Heart left ventricle (tissue), 16 donors: ENCODE measurements at regions not wholly inside any gene's neighbourhood (a gene's known extent, or its start where the extent isn't known, plus 50 kb on each side); places are given as distances from the start of the nearest gene placed in this dataset.

Source experiments
- ATAC-seq, 4 donors: fragments of 200-7000 bp; cut with Tn5 transposase; one replicate each; pipeline ENCODE4 v1.9.1; 2020 to 2022; ENCODE audit warnings: moderate library complexity in 4 of 4, mild to moderate bottlenecking in 3 of 4, moderate number of reproducible peaks in 1 of 4
- DNase-seq, 5 donors: peaks; one replicate each; pipeline ENCODE4 v3.0.0-alpha.2; 2020
- H3K27ac ChIP-seq, 12 donors: fragments of 200-600 bp; sonication (generic) in 4 of 12; one replicate each; pipeline versions ENCODE4 v1.5.0 to v1.8.0; 2016 to 2022; ENCODE audit warnings: mild to moderate bottlenecking in 2 of 12
- H3K27me3 ChIP-seq, 9 donors: fragments of 200-600 bp; sonication (generic) in 2 of 9; one replicate each; pipeline versions ENCODE4 v1.5.1 to v1.8.0; 2016 to 2022; ENCODE audit warnings: mild to moderate bottlenecking in 3 of 9
- H3K36me3 ChIP-seq, 9 donors: fragments of 200-600 bp; sonication (generic) in 2 of 9; one replicate each; pipeline versions ENCODE4 v1.5.0 to v1.8.0; 2018 to 2022; ENCODE audit warnings: mild to moderate bottlenecking in 2 of 9
- H3K4me1 ChIP-seq, 12 donors: fragments of 200-600 bp; sonication (generic) in 4 of 12; one replicate each; pipeline versions ENCODE4 v1.5.0 to v1.8.0; 2016 to 2022; ENCODE audit warnings: mild to moderate bottlenecking in 3 of 12
- H3K4me3 ChIP-seq, 12 donors: fragments of 200-600 bp; sonication (generic) in 4 of 12; one replicate each; pipeline versions ENCODE4 v1.5.0 to v1.8.0; 2017 to 2022; ENCODE audit warnings: mild to moderate bottlenecking in 9 of 12, moderate library complexity in 4 of 12
- H3K9me3 ChIP-seq, 12 donors: fragments of 200-600 bp; sonication (generic) in 4 of 12; one replicate each; pipeline versions ENCODE4 v1.5.0 to v1.8.0; 2016 to 2022; ENCODE audit warnings: mild to moderate bottlenecking in 1 of 12
- POLR2A ChIP-seq, 2 donors: fragments of 450-650 bp; IDR thresholded peaks; one replicate each; pipeline ENCODE4 v1.6.1; 2017; ENCODE audit warnings: antibody characterized with exemption in 2 of 2, mild to moderate bottlenecking in 2 of 2, moderate library complexity in 2 of 2
- WGBS, 4 donors: extraction: QIAGEN DNeasy Blood & Tissue Kit in 2 of 4; methylation state at CpG; one replicate each; pipeline versions ENCODE4 v1.1.5 to v1.1.7; 2013 to 2018; 5-methylcytosine and 5-hydroxymethylcytosine counted together
- intact Hi-C, 10 donors: fragments of 100-400 bp; cut with DNase I; formaldehyde crosslinking; loops; one replicate each; pipeline versions ENCODE4 v1.11.1 to v1.14.2; 2022
- TF ChIP-seq, protein P1 (sequence below), 12 donors: fragments of 200-600 bp; sonication (generic) in 4 of 12; IDR thresholded peaks; one replicate each; pipeline versions ENCODE4 v1.5.0 to v1.8.0; 2018 to 2022; ENCODE audit warnings: antibody characterized with exemption in 12 of 12, mild to moderate bottlenecking in 5 of 12
- donor health status: ischemic (EF 13 %, LVEDD 7.1; RV severe dilation, severe dysfunction).
- donor health status: healthy with polysubstance abuse.
- donor health status: DM: no; HTN: yes; CAD: no.
- donor health status: DM: no; HTN: no; CAD: no.
- donor health status: ischemic (EF 25% LVEDD 6.9; RV normal size, moderate dysfunction).
- donor health status: ischemic (EF 25% LVEDD 5.7; RV mildly dilated, moderate dysfunction).
- donor health status: healthy.
- donor health status: DM: yes; HTN: yes; CAD: no.
- donor health status: ischemic (EF 35%, LVEDD 5.7; RV mildly dilated, moderate dysfunction).
- donor health status: nonischemic (EF 11% LVEDD 7.7; RV severe dilation, severe dysfunction).
- donor health status: DM: yes; HTN: yes; CAD: no.
- donor health status: PGD.
- donor health status: ischemic (EF 29% LVEDD 5.4; RV normal size, mild dysfunction).
- donor health status: nonischemic (EF 23%, LVEDD 6.1; RV moderate dilation, normal function).

DNA sequence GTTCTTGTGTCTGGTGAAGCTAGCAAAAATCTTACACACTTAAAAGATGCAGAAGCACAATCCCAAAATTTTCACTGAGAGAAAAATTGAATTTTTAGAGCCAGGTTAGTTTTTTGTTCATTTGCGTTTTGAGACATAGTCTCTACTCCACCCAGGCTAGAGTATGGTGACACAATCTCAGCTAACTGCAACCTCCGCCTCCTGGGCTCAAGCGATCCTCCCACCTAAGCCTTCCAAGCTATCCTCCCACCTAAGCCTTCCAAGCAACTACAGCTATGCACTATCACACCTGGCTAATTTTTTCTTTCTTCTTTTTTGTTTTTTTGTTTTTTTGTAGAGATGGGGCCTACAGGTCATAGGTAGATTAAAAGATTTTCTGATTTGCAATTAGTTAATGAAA, 113.1 kb upstream of the RAB6C start:
- H3K36me3 ChIP-seq: no peaks in the 10 kb centered on the region
- DNase-seq (no peak), ATAC-seq (no peak)
- WGBS, 4 donors: 95% methylated on average over 3 of the region's 3 CpGs
- no peaks in the 10 kb centered on the region for H3K4me1 ChIP-seq
- H3K4me3 ChIP-seq: no peak overlapping the region
- H3K27ac ChIP-seq: no peak overlapping the region
- H3K27me3 ChIP-seq: no peaks in the 10 kb centered on the region
- H3K9me3 ChIP-seq: no peaks in the 10 kb centered on the region
- intact Hi-C loops: loop anchor here in 1 of 10 donors (5.0 kb wide), 1 partner anchor 56 kb away; no protein-coding TSS in a partner anchor
- TF ChIP-seq, protein P1, sequence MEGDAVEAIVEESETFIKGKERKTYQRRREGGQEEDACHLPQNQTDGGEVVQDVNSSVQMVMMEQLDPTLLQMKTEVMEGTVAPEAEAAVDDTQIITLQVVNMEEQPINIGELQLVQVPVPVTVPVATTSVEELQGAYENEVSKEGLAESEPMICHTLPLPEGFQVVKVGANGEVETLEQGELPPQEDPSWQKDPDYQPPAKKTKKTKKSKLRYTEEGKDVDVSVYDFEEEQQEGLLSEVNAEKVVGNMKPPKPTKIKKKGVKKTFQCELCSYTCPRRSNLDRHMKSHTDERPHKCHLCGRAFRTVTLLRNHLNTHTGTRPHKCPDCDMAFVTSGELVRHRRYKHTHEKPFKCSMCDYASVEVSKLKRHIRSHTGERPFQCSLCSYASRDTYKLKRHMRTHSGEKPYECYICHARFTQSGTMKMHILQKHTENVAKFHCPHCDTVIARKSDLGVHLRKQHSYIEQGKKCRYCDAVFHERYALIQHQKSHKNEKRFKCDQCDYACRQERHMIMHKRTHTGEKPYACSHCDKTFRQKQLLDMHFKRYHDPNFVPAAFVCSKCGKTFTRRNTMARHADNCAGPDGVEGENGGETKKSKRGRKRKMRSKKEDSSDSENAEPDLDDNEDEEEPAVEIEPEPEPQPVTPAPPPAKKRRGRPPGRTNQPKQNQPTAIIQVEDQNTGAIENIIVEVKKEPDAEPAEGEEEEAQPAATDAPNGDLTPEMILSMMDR (IDR thresholded peaks at IDR 0.05): no peak
- TF ChIP-seq POLR2A (IDR thresholded peaks at IDR 0.05): no peak

DNA sequence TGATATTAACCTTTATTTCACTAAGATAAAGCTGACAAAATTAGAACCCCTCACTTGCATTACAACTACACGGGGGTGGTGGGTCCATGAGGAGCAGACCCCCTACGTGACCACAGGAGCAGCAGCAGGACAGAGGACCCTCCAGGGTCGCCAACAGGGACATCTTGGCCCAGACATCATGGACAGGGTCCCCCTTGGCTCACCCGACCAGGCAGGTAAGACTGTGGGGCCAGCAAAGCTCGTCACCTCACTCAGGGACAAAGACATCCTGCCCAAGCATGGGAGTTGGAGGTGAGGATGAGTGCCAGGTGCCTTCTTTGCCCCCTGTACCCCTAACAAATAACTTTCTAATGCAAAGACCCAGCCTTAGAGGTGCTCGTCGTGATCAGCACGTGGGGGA, 111.3 kb upstream of the RAB6C start:
- Histone ChIP-seq H3K9me3 (no peaks in the 10 kb centered on the region), H3K4me1 (no peaks in the 10 kb centered on the region), H3K27me3 (no peaks in the 10 kb centered on the region), H3K36me3 (no peaks in the 10 kb centered on the region), H3K4me3 (no peak overlapping the region), H3K27ac (no peak overlapping the region)
- DNase-seq: no peak
- ATAC-seq: no peak
- 72 to 90% (median 82%) methylated on average over 8 of the region's 8 CpGs for WGBS, 4 donors
- intact Hi-C loops: loop anchor here in 1 of 10 donors (5.0 kb wide), 1 partner anchor 54 kb away; no protein-coding TSS in a partner anchor
- TF ChIP-seq, protein P1 (IDR thresholded peaks at IDR 0.05): no peak
- TF ChIP-seq POLR2A (IDR thresholded peaks at IDR 0.05): no peak

DNA sequence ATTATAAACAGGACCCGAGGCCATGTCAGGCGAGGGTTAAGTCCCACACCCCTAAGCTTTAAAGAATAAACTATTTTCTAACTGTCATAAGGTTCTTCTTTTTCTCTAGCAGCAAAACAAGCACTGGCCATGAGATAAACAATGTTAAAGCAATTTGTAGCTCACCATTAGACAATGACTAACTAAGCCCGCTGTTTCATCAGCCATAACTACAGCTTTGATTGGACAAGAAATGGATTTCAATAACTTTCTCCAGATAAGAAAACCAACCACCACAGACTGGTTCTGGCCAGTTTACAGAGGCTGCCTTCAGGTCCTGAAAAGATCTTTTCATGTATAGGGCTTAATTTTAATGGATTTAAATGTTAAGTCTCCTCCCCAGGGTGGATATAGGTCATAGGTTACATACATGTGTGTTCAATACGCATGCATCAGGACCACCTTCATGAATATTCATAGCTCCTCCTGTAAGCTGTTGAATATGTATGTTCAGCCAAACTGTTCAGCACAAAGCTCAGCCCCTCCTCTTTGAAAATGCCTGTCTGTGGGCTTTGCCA, 108.7 kb upstream of the RAB6C start:
- ATAC-seq: no peak
- Histone ChIP-seq H3K36me3 (no peaks in the 10 kb centered on the region), H3K27ac (no peak overlapping the region), H3K9me3 (no peaks in the 10 kb centered on the region), H3K4me1 (no peaks in the 10 kb centered on the region), H3K27me3 (no peaks in the 10 kb centered on the region), H3K4me3 (no peak overlapping the region)
- intact Hi-C loops: no loop called here
- WGBS, 4 donors: 69 to 89% (median 82%) methylated on average over 4 of the region's 4 CpGs
- DNase-seq: no peak
- TF ChIP-seq, protein P1 (IDR thresholded peaks at IDR 0.05): no peak
- no peak for TF ChIP-seq POLR2A (IDR thresholded peaks at IDR 0.05)

GRCh38 chr2:129872446-129872845, 107.0 kb upstream of the RAB6C start:
- Histone ChIP-seq H3K36me3 (no peaks in the 10 kb centered on the region), H3K4me3 (no peak overlapping the region), H3K27me3 (no peaks in the 10 kb centered on the region), H3K4me1 (peaks cover 0 to 9% (median 6%) of the 10 kb centered on the region in 12 donors), H3K9me3 (no peaks in the 10 kb centered on the region), H3K27ac (no peak overlapping the region)
- TF ChIP-seq, protein P1 (IDR thresholded peaks at IDR 0.05): no peak
- TF ChIP-seq POLR2A (IDR thresholded peaks at IDR 0.05): no peak
- ATAC-seq (no peak), DNase-seq (no peak)
- WGBS, 4 donors: 87 to 94% (median 92%) methylated on average over 4 of the region's 4 CpGs
- intact Hi-C loops: no loop called here
